K562 (cell line): ENCODE measurements at regions not wholly inside any gene's neighbourhood (a gene's known extent, or its start where the extent isn't known, plus 50 kb on each side); places are given as distances from the start of the nearest gene placed in this dataset.

Experiments used
- ATAC-seq: fragments of 200-7000 bp; cut with Tn5 transposase; 3 replicates; pipeline ENCODE4 v1.9.1; 2020; ENCODE audit warnings: moderate library complexity
- BruUV-seq: library from RNA; stranded (reverse); fragments of 400-500 nt; replicated peaks from 2 replicates; lab custom pipeline; 2021; lab: Mats Ljungman, UMichigan
- CTCF ChIA-PET: fragments of 300-600 bp; formaldehyde crosslinking; extraction: SDS; loops from one replicate; lab custom pipeline; 2021; ENCODE audit warnings: low intra/inter-chr PET ratio; lab: Yijun Ruan, JAX
- POLR2A ChIA-PET: fragments of 300-600, 350-650 bp; sonication (Branson Sonifier 250); formaldehyde crosslinking; extraction: SDS; loops from one replicate; lab custom pipeline; 2021; ENCODE audit warnings: antibody characterized with exemption, inconsistent platforms; lab: Yijun Ruan, JAX
- DNase-seq, 4 experiments: peaks; one replicate each; pipeline versions ENCODE4 v3.0.0 to v3.0.0-alpha.2; 2011 to 2018; ENCODE audit warnings: low spot score in 3 of 4, mixed read lengths in 3 of 4; ENCODE audit errors: extremely low read depth in 1 of 4
- FAIRE-seq: peaks from 2 replicates; lab custom pipeline; 2011; peaks lifted over from hg19 to GRCh38; lab: Jason Lieb, UNC
- H2AFZ ChIP-seq: 2 replicates; pipeline ENCODE4 v1.6.0; 2011; ENCODE audit warnings: low read depth, low read length, control low read depth, inconsistent platforms
- H3K27ac ChIP-seq: fragments of 200-600 bp; 3 replicates; pipeline ENCODE4 v1.8.0; 2011; ENCODE audit warnings: low read depth, mild to moderate bottlenecking, control low read depth, inconsistent platforms, low read length, moderate library complexity, mixed read lengths; ENCODE audit errors: extremely low read depth
- H3K27me3 ChIP-seq, 2 experiments: fragments of 300-600 bp in 1 of 2; 2 replicates in 1 of 2; 3 replicates in 1 of 2; pipeline versions ENCODE4 v1.6.0 to v1.8.0; 2011; ENCODE audit warnings: inconsistent platforms in 2 of 2, low read length in 2 of 2, mild to moderate bottlenecking in 1 of 2, mixed read lengths in 1 of 2, moderate library complexity in 1 of 2; ENCODE audit not compliant: control insufficient read depth in 2 of 2, insufficient read depth in 2 of 2
- H3K36me3 ChIP-seq: fragments of 300-600 bp; 3 replicates; pipeline ENCODE4 v1.8.0; 2011; ENCODE audit warnings: mild to moderate bottlenecking, low read length, inconsistent platforms; ENCODE audit not compliant: control insufficient read depth, insufficient read depth
- H3K4me1 ChIP-seq, 2 experiments: fragments of 200-600 bp in 1 of 2; replicated peaks in 1 of 2; 2 replicates in 1 of 2; 3 replicates in 1 of 2; pipeline versions ENCODE4 v1.5.1 to v1.8.0; 2011; ENCODE audit warnings: inconsistent platforms in 2 of 2, low read length in 2 of 2, mild to moderate bottlenecking in 1 of 2, mixed read lengths in 1 of 2, moderate library complexity in 1 of 2; ENCODE audit not compliant: control insufficient read depth in 2 of 2, insufficient read depth in 2 of 2
- H3K4me2 ChIP-seq: 2 replicates; pipeline ENCODE4 v1.6.1; 2011; ENCODE audit warnings: low read length, control low read depth, inconsistent platforms, mixed read lengths; ENCODE audit not compliant: insufficient read depth
- H3K4me3 ChIP-seq: fragments of 200-600 bp; sonication (generic), shearing (Covaris generic); 2 replicates; pipeline ENCODE4 v1.5.1; 2016; ENCODE audit warnings: control low read depth, inconsistent platforms
- H3K79me2 ChIP-seq: fragments of 200-600 bp; 3 replicates; pipeline ENCODE4 v1.8.0; 2011; ENCODE audit warnings: low read length, inconsistent platforms; ENCODE audit not compliant: control insufficient read depth, insufficient read depth
- H3K9ac ChIP-seq, 2 experiments: 2 replicates each; pipeline versions ENCODE4 v1.6.0 to v1.6.1; 2011; ENCODE audit warnings: low read depth in 2 of 2, low read length in 2 of 2, control low read depth in 1 of 2, inconsistent platforms in 1 of 2, mild to moderate bottlenecking in 1 of 2, mixed read lengths in 1 of 2; ENCODE audit not compliant: insufficient read depth in 1 of 2
- H3K9me1 ChIP-seq: one replicate; pipeline ENCODE4 v1.6.0; 2011; ENCODE audit warnings: inconsistent platforms, mild to moderate bottlenecking, low read length, moderate library complexity; ENCODE audit not compliant: control insufficient read depth, insufficient read depth
- H3K9me3 ChIP-seq: replicated peaks from 2 replicates; pipeline ENCODE4 v1.5.1; 2011; ENCODE audit warnings: low read depth, low read length, inconsistent platforms; ENCODE audit not compliant: control insufficient read depth, insufficient read depth
- H4K20me1 ChIP-seq: replicated peaks from 2 replicates; pipeline ENCODE4 v1.6.1; 2011; ENCODE audit warnings: low read length, inconsistent platforms, mixed read lengths; ENCODE audit not compliant: control insufficient read depth, insufficient read depth
- ARID2 ChIP-seq: fragments of 450-650 bp; IDR thresholded peaks from 2 replicates; pipeline ENCODE4 v1.6.1; 2017; ENCODE audit warnings: antibody characterized with exemption, mild to moderate bottlenecking
- CREB1 ChIP-seq, 2 experiments: sonication (generic) in 1 of 2; formaldehyde crosslinking in 1 of 2; IDR thresholded peaks; 2 replicates each; pipeline versions ENCODE4 v1.6.1 to v1.8.0; 2012 to 2022; ENCODE audit warnings: inconsistent platforms in 1 of 2, mild to moderate bottlenecking in 1 of 2, missing genetic modification reagents in 1 of 2, moderate library complexity in 1 of 2
- EP300 ChIP-seq: IDR thresholded peaks from 2 replicates; pipeline ENCODE4 v1.6.1; 2012; ENCODE audit warnings: low read length, improper control_type of control experiment
- ILF3 ChIP-seq: fragments of 450-650 bp; IDR thresholded peaks from 2 replicates; pipeline ENCODE4 v1.6.1; 2018; ENCODE audit warnings: antibody characterized with exemption, mild to moderate bottlenecking, moderate library complexity, borderline replicate concordance
- MYBL2 ChIP-seq, 2 experiments: fragments of 450-650 bp in 1 of 2; sonication (generic) in 1 of 2; formaldehyde crosslinking in 1 of 2; IDR thresholded peaks; 2 replicates each; pipeline versions ENCODE4 v1.6.1 to v1.8.1; 2017 to 2022; ENCODE audit warnings: borderline replicate concordance in 1 of 2, inconsistent platforms in 1 of 2, low read depth in 1 of 2, mild to moderate bottlenecking in 1 of 2, missing genetic modification reagents in 1 of 2, moderate library complexity in 1 of 2
- POLR3A ChIP-seq: IDR thresholded peaks from 2 replicates; pipeline ENCODE4 v1.6.1; 2011; ENCODE audit warnings: borderline replicate concordance, mild to moderate bottlenecking, moderate library complexity; ENCODE audit not compliant: insufficient read length, insufficient read depth; ENCODE audit errors: extremely low read depth
- PPARD ChIP-seq: fragments of 250-450 bp; sonication (Bioruptor Pico); IDR thresholded peaks from 2 replicates; pipeline ENCODE4 v1.8.0; 2022; ENCODE audit warnings: inconsistent platforms, mild to moderate bottlenecking, moderate library complexity
- RBBP5 ChIP-seq: fragments of 200-600 bp; sonication (generic); IDR thresholded peaks from 2 replicates; pipeline ENCODE4 v1.6.1; 2012; ENCODE audit warnings: borderline replicate concordance, mild to moderate bottlenecking, low read length, control low read depth, inconsistent platforms; ENCODE audit not compliant: insufficient read depth, poor library complexity, severe bottlenecking
- RBM22 ChIP-seq: fragments of 200-400 bp; formaldehyde crosslinking; IDR thresholded peaks from 2 replicates; pipeline ENCODE4 v1.6.1; 2018; ENCODE audit warnings: low read length, low read depth; ENCODE audit not compliant: poor library complexity, severe bottlenecking
- RBM34 ChIP-seq: fragments of 200-400 bp; formaldehyde crosslinking; IDR thresholded peaks from 2 replicates; pipeline ENCODE4 v1.6.1; 2018; ENCODE audit warnings: low read length, borderline replicate concordance; ENCODE audit not compliant: insufficient read depth
- SAP30 ChIP-seq: fragments of 200-600 bp; sonication (generic); IDR thresholded peaks from 2 replicates; pipeline ENCODE4 v1.6.1; 2012; ENCODE audit warnings: borderline replicate concordance, low read depth, mild to moderate bottlenecking, moderate library complexity, low read length, control low read depth, inconsistent platforms; ENCODE audit not compliant: insufficient read depth, poor library complexity, severe bottlenecking
- SRSF1 ChIP-seq: fragments of 200-400 bp; formaldehyde crosslinking; IDR thresholded peaks from 2 replicates; pipeline ENCODE4 v1.6.1; 2017; ENCODE audit warnings: mild to moderate bottlenecking, low read depth, low read length, moderate library complexity
- TBL1XR1 ChIP-seq, 2 experiments: IDR thresholded peaks; 2 replicates each; pipeline ENCODE4 v1.6.1; 2012; ENCODE audit warnings: improper control_type of control experiment in 2 of 2, low read length in 2 of 2, mild to moderate bottlenecking in 1 of 2
- TBP ChIP-seq: optimal IDR thresholded peaks from 2 replicates; pipeline ENCODE3; 2011; ENCODE audit warnings: low read depth, low read length, improper control_type of control experiment
- THRAP3 ChIP-seq: fragments of 450-650 bp; IDR thresholded peaks from 2 replicates; pipeline ENCODE4 v1.6.1; 2016; ENCODE audit warnings: mild to moderate bottlenecking, inconsistent platforms, borderline replicate concordance
- ZNF143 ChIP-seq: sonication (generic); formaldehyde crosslinking; IDR thresholded peaks from 2 replicates; pipeline ENCODE4 v1.9.0; 2022; ENCODE audit warnings: mild to moderate bottlenecking, missing genetic modification reagents
- ZNF217 ChIP-seq: sonication (generic); formaldehyde crosslinking; IDR thresholded peaks from 2 replicates; pipeline ENCODE4 v1.8.0; 2022; ENCODE audit warnings: mild to moderate bottlenecking, missing genetic modification reagents
- ZNF507 ChIP-seq: conservative IDR thresholded peaks from 2 replicates; pipeline ENCODE4 v1.6.1; 2017; ENCODE audit warnings: missing genetic modification characterization, missing compliant biosample characterization
- WGBS: fragments of 100-300 bp; shearing (Covaris generic); methylation state at CpG from one replicate; pipeline ENCODE4 v1.1.6; 2016; ENCODE audit warnings: low coverage, mixed read lengths; ENCODE audit not compliant: insufficient coverage; ENCODE audit errors: missing lambda C conversion rate; 5-methylcytosine and 5-hydroxymethylcytosine counted together
- in situ Hi-C: fragments of 300-500 bp; cut with MboI; formaldehyde crosslinking; loops from 4 replicates; pipeline ENCODE4 v1.15.0; 2018; ENCODE audit warnings: inconsistent platforms, mixed read lengths
- intact Hi-C: fragments of 100-400 bp; cut with micrococcal nuclease; formaldehyde crosslinking; loops from 2 replicates; pipeline ENCODE4 v1.14.2; 2022
- TF ChIP-seq, protein P1 (sequence below): sonication (generic); formaldehyde crosslinking; IDR thresholded peaks from 2 replicates; pipeline ENCODE4 v1.8.0; 2022; ENCODE audit warnings: missing genetic modification reagents, mild to moderate bottlenecking, moderate library complexity, borderline replicate concordance

DNA sequence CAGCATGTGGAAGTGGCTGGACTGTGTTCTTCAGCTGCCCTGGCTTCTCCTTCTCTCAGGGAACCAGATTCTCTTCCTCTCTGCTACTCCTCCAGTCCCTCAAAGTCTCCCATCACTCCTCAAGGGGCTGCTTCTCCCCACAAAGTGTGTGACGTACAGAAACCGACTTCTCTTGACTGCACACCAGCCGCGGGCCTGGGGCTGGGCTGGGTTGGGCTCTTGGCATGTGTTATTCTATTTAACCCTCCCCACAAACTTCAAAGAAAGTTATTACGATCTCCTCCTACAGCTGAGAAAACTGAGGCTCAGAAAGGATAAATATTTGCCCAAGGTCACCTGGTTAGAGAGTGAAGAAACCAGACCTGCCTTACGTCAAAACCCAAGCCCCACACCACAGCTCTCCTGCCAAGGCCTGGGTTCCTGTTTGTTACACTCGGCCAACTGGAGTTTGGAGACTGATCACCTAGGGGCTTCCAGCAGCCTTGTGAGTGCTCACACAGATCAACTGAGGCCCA, 269.0 kb downstream of the TFCP2L1 start:
- intact Hi-C loops (no loop called here), in situ Hi-C loops (no loop called here)
- no peak for TF ChIP-seq RBBP5
- no peak for TF ChIP-seq ZNF507
- TF ChIP-seq ZNF143 (CRISPR knock-in tag) = no peak
- no peak for TF ChIP-seq TBP
- TF ChIP-seq RBM22 = no peak
- no peak for TF ChIP-seq TBL1XR1 (IDR thresholded peaks at IDR 0.05; ENCODE audit: low read length in 2 of 2)
- TF ChIP-seq ZNF217 (CRISPR knock-in tag) = no peak
- no peak for TF ChIP-seq POLR3A
- no peak for TF ChIP-seq SRSF1
- TF ChIP-seq, protein P1, sequence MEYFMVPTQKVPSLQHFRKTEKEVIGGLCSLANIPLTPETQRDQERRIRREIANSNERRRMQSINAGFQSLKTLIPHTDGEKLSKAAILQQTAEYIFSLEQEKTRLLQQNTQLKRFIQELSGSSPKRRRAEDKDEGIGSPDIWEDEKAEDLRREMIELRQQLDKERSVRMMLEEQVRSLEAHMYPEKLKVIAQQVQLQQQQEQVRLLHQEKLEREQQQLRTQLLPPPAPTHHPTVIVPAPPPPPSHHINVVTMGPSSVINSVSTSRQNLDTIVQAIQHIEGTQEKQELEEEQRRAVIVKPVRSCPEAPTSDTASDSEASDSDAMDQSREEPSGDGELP = no peak
- TF ChIP-seq CREB1 (IDR thresholded peaks at IDR 0.05) = no peak
- TF ChIP-seq CREB1 (CRISPR knock-in tag; IDR thresholded peaks at IDR 0.05) = no peak
- TF ChIP-seq EP300 = no peak
- TF ChIP-seq PPARD = no peak
- TF ChIP-seq ILF3 = no peak
- TF ChIP-seq MYBL2 (IDR thresholded peaks at IDR 0.05; ENCODE audit: low read depth) = no peak
- TF ChIP-seq MYBL2 (CRISPR knock-in tag; IDR thresholded peaks at IDR 0.05; ENCODE audit: borderline replicate concordance) = no peak
- TF ChIP-seq ARID2 = no peak
- TF ChIP-seq THRAP3 = no peak
- TF ChIP-seq SAP30 = no peak
- TF ChIP-seq RBM34 = no peak
- no peaks in the 10 kb centered on the region for H3K36me3 ChIP-seq
- no peak overlapping the region for H3K27ac ChIP-seq
- no peak overlapping the region for H3K4me2 ChIP-seq
- ATAC-seq = no peak
- ChIA-PET CTCF (no interaction called here), POLR2A (no interaction called here)
- no peak overlapping the region for H3K9ac ChIP-seq
- H3K79me2 ChIP-seq = no peaks in the 10 kb centered on the region
- H3K4me1 ChIP-seq = peaks cover 0 to 11% of the 10 kb centered on the region in 2 experiments; a peak in 2 of 5 replicates
- no peak for DNase-seq
- H4K20me1 ChIP-seq = no peaks in the 10 kb centered on the region; the same call in 1 of the 2 replicates
- H3K9me1 ChIP-seq = no peaks in the 10 kb centered on the region
- H3K27me3 ChIP-seq = peaks cover 0 to 28% of the 10 kb centered on the region in 2 experiments; a peak in 2 of 5 replicates
- no peak overlapping the region for H3K4me3 ChIP-seq
- WGBS = 4% methylated on average over 7 of the region's 7 CpGs
- H2AFZ ChIP-seq = no peak overlapping the region
- FAIRE-seq = no peak
- H3K9me3 ChIP-seq = no peaks in the 10 kb centered on the region
- BruUV-seq = no TSS peak
